Brain microvascular endothelial cell (primary cell): ENCODE measurements at regions not wholly inside any gene's neighbourhood (a gene's known extent, or its start where the extent isn't known, plus 50 kb on each side); places are given as distances from the start of the nearest gene placed in this dataset.

Experiments used
- DNase-seq: peaks from one replicate; pipeline ENCODE4 v3.0.0-alpha.2; 2020
- H3K27ac ChIP-seq: fragments of 250-450 bp; sonication (Bioruptor Pico); 2 replicates; pipeline ENCODE4 v1.5.1; 2020; ENCODE audit warnings: mild to moderate bottlenecking, moderate library complexity
- H3K27me3 ChIP-seq: fragments of 250-450 bp; sonication (Bioruptor Pico); replicated peaks from 2 replicates; pipeline ENCODE4 v1.5.1; 2020; ENCODE audit warnings: mild to moderate bottlenecking
- H3K36me3 ChIP-seq: fragments of 250-450 bp; sonication (Bioruptor Pico); replicated peaks from 2 replicates; pipeline ENCODE4 v1.5.1; 2020; ENCODE audit warnings: mild to moderate bottlenecking
- H3K4me3 ChIP-seq: 2 replicates; pipeline ENCODE4 v1.5.1; 2011; ENCODE audit warnings: low read depth, mild to moderate bottlenecking, control low read depth, low read length, moderate library complexity
- in situ Hi-C: cut with HindIII; loops from 2 replicates; pipeline ENCODE4 v1.10.0; 2017; ENCODE audit warnings: low sequenced_read_pairs, low pct_ligation_motif_present
- TF ChIP-seq, protein P1 (sequence below): IDR thresholded peaks from 2 replicates; pipeline ENCODE4 v1.5.1; 2011; ENCODE audit warnings: low read depth, mild to moderate bottlenecking, moderate library complexity, low read length, control low read depth, inconsistent platforms; ENCODE audit errors: missing control alignments

- in situ Hi-C loops: no loop called here
- H3K4me3 ChIP-seq: no peak overlapping the region
- H3K27ac ChIP-seq: no peak overlapping the region
- DNase-seq: no peak
- TF ChIP-seq, protein P1, sequence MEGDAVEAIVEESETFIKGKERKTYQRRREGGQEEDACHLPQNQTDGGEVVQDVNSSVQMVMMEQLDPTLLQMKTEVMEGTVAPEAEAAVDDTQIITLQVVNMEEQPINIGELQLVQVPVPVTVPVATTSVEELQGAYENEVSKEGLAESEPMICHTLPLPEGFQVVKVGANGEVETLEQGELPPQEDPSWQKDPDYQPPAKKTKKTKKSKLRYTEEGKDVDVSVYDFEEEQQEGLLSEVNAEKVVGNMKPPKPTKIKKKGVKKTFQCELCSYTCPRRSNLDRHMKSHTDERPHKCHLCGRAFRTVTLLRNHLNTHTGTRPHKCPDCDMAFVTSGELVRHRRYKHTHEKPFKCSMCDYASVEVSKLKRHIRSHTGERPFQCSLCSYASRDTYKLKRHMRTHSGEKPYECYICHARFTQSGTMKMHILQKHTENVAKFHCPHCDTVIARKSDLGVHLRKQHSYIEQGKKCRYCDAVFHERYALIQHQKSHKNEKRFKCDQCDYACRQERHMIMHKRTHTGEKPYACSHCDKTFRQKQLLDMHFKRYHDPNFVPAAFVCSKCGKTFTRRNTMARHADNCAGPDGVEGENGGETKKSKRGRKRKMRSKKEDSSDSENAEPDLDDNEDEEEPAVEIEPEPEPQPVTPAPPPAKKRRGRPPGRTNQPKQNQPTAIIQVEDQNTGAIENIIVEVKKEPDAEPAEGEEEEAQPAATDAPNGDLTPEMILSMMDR: no peak
- no peaks in the 10 kb centered on the region for H3K27me3 ChIP-seq
- H3K36me3 ChIP-seq: no peaks in the 10 kb centered on the region
Observed at GRCh38 chr3:191120447-191121298, 78.4 kb upstream of the OSTN start.

DNA sequence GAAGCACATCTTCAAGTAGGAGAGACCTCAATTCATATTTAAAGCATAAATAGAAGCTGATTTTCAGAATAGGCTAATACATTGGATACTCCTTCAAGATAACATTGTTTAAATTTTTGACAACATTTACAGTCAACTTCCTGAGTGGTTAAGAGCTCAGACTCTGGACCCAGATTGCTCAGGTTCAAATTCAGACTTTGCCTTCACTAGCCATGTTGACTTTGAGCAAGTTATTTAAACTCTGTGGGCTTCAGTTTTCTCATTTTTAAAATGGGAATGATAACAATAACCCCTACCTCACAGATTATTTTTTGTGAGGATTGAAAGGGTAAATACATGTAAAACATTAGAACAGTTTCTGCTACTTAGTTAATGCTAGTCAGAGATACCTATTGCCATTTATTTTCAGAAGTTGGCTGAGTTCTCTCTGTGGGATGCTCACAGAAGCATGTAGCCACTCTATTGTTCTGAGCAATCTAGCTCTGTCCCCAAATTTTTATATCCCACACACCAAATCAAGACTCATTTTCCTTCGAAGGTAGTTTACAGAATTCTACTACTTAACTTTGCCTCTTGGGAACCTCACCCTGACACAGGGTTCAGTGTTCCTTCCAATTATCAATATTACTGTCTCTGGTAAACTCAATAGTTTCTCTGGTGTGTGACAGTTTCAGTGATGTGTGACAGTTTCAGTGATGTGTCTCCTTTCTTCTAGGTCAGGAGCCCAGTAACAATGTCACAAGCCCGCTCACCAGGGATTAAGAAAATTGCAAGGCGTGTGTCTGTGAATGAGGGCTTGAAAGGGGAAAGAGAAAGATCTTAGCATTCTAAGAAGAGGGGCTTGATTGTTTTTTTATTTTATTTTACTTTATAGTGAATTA lies 79.4 kb upstream of the OSTN start:
- TF ChIP-seq, protein P1: no peak
- H3K36me3 ChIP-seq: no peaks in the 10 kb centered on the region
- in situ Hi-C loops: no loop called here
- no peaks in the 10 kb centered on the region for H3K27me3 ChIP-seq
- H3K4me3 ChIP-seq: no peak overlapping the region
- DNase-seq: no peak
- no peak overlapping the region for H3K27ac ChIP-seq

- in situ Hi-C loops: no loop called here
- TF ChIP-seq, protein P1: no peak
Observed at GRCh38 chr3:191111722-191112121, 87.3 kb upstream of the OSTN start.

DNA sequence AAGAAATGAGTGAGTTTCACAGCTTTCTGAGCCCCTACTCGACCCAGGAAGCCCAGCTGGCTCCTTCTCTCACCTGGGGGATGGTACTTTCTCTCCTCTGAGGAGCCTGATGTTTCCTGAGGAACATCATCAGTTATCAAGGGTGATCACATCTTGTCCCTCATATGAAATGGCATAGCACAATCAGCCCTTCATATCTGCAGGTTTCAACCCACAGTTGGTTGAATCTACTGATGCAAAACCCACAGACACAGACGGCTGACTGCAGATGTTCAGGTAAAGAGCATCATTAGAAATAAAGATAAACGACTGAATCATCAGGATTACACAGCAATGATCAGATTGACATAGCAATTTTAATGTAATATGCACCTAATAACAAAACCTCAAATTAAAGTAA lies 93.6 kb upstream of the OSTN start:
- TF ChIP-seq, protein P1: no peak
- Histone ChIP-seq H3K27me3 (no peaks in the 10 kb centered on the region), H3K36me3 (no peaks in the 10 kb centered on the region), H3K27ac (no peak overlapping the region), H3K4me3 (no peak overlapping the region)
- DNase-seq: no peak
- in situ Hi-C loops: no loop called here

More at GRCh38 chr3:191111722-191112121, 87.3 kb upstream of the OSTN start:
- H3K27ac ChIP-seq: no peak overlapping the region
- H3K4me3 ChIP-seq: no peak overlapping the region
- no peak for DNase-seq
- H3K36me3 ChIP-seq: no peaks in the 10 kb centered on the region
- H3K27me3 ChIP-seq: no peaks in the 10 kb centered on the region

GRCh38 chr3:191100516-191100915 lies 98.5 kb upstream of the OSTN start:
- no peak overlapping the region for H3K27ac ChIP-seq
- no peaks in the 10 kb centered on the region for H3K27me3 ChIP-seq
- in situ Hi-C loops: no loop called here
- no peaks in the 10 kb centered on the region for H3K36me3 ChIP-seq
- no peak for DNase-seq
- TF ChIP-seq, protein P1: no peak
- H3K4me3 ChIP-seq: no peak overlapping the region
